SK-N-MC (cell line): ENCODE measurements at regions not wholly inside any gene's neighbourhood (a gene's known extent, or its start where the extent isn't known, plus 50 kb on each side); places are given as distances from the start of the nearest gene placed in this dataset.

Experiments used
- DNase-seq: peaks from one replicate; pipeline ENCODE4 v3.0.0-alpha.2; 2011; ENCODE audit warnings: low read depth, low spot score
- H3K27ac ChIP-seq: fragments of 200-600 bp; sonication (generic); 2 replicates; pipeline ENCODE4 v1.5.1; 2016; ENCODE audit warnings: mixed run types
- H3K36me3 ChIP-seq: fragments of 200-600 bp; sonication (generic); 2 replicates; pipeline ENCODE4 v1.6.1; 2017; ENCODE audit warnings: antibody characterized with exemption, low read length, mixed read lengths; ENCODE audit not compliant: insufficient read depth
- H3K4me3 ChIP-seq: fragments of 200-600 bp; sonication (generic); 2 replicates; pipeline ENCODE4 v1.5.1; 2016
- H3K9ac ChIP-seq: fragments of 200-600 bp; sonication (generic); 2 replicates; pipeline ENCODE4 v1.8.0; 2017; ENCODE audit warnings: mixed run types, mixed read lengths; ENCODE audit not compliant: insufficient read length
- H3K9me3 ChIP-seq: fragments of 200-600 bp; sonication (generic); 2 replicates; pipeline ENCODE4 v1.6.1; 2017; ENCODE audit warnings: low read depth, mild to moderate bottlenecking, antibody characterized with exemption, low read length, moderate library complexity, mixed read lengths
- EZH2 ChIP-seq: fragments of 200-600 bp; sonication (generic); IDR thresholded peaks from one replicate; pipeline ENCODE4 v1.6.1; 2017; ENCODE audit warnings: antibody characterized with exemption
- FOXP2 ChIP-seq: optimal IDR thresholded peaks from 2 replicates; pipeline ENCODE3; 2011; ENCODE audit warnings: mild to moderate bottlenecking, moderate library complexity; ENCODE audit not compliant: insufficient read depth; ENCODE audit errors: extremely low read length, control extremely low read depth
- POLR2AphosphoS5 ChIP-seq: IDR thresholded peaks from 2 replicates; pipeline ENCODE4 v1.6.1; 2012; ENCODE audit warnings: mild to moderate bottlenecking, low read depth, low read length, borderline replicate concordance

DNA sequence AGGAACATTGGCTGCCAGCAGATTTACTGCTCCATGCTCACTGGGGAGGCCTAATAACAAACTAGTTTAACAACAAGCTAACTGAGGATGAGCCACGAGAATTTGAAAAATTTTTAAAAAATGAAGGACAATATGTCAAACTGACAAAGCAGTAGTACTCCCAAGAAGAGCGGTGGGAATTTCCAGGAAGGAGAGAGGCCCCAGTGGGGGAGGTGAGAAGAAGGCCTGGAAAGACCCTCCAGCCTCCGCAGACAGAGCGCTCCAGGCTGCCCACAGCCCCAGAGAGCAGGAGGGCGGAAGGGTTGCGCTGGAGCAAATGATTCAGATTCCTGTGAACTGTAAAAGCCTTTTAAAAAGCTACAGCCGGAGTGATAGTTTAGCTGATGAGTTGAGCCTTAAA, 78.5 kb downstream of the SIPA1L2 start:
- TF ChIP-seq POLR2AphosphoS5 (no peak), EZH2 (no peak), FOXP2 (no peak)
- Histone ChIP-seq H3K9me3 (no peaks in the 10 kb centered on the region), H3K4me3 (no peak overlapping the region)

DNA sequence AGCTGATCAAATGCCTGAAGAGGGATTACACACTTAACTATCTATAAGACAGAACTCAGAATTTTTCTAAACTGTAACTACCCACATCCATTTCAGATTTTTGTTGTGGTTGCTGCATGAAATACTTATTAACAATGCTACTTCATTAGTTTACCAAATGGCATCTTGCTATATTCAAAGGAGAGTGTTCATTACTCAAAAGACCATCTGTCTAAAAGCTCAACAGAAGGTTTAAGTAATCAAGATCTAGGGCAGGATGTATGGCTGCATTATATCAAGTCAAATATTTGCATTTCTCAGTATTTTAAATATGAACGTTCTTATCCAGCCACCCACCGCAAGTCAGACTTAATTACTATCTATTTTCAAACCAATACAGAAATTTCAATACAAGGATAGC, 79.9 kb downstream of the SIPA1L2 start:
- H3K4me3 ChIP-seq: no peak overlapping the region
- TF ChIP-seq FOXP2 (no peak), POLR2AphosphoS5 (no peak), EZH2 (no peak)
- H3K9me3 ChIP-seq: no peaks in the 10 kb centered on the region
- H3K27ac ChIP-seq: no peak overlapping the region
- no peaks in the 10 kb centered on the region for H3K36me3 ChIP-seq
- DNase-seq: no peak
- no peak overlapping the region for H3K9ac ChIP-seq

More for the DNA sequence above, 78.5 kb downstream of the SIPA1L2 start:
- Histone ChIP-seq H3K27ac (no peak overlapping the region), H3K9ac (no peak overlapping the region), H3K36me3 (no peaks in the 10 kb centered on the region)
- DNase-seq: no peak

DNA sequence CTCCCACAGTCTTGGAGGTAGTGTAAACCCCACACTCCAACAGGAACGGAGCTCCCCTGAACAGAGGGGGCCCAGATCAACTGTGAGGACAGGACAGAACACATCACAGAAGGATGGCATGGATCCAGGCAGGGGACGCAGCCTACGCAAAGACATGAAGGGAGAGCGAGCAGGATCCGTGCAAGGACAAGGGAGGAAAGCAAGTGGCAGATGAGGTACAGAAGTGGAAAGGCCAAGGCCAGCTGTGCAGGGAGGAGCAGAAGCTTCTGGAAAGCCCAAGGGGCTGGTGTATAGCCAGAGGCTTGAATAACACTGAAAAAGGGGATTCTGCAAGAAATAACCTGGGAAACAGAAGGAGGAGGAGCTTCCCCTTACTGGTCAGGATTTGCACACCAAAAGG, 81.2 kb downstream of the SIPA1L2 start:
- Histone ChIP-seq H3K9me3 (no peaks in the 10 kb centered on the region), H3K27ac (no peak overlapping the region), H3K4me3 (no peak overlapping the region), H3K9ac (no peak overlapping the region), H3K36me3 (no peaks in the 10 kb centered on the region)
- TF ChIP-seq POLR2AphosphoS5: no peak
- no peak for TF ChIP-seq EZH2
- TF ChIP-seq FOXP2: no peak
- no peak for DNase-seq

DNA sequence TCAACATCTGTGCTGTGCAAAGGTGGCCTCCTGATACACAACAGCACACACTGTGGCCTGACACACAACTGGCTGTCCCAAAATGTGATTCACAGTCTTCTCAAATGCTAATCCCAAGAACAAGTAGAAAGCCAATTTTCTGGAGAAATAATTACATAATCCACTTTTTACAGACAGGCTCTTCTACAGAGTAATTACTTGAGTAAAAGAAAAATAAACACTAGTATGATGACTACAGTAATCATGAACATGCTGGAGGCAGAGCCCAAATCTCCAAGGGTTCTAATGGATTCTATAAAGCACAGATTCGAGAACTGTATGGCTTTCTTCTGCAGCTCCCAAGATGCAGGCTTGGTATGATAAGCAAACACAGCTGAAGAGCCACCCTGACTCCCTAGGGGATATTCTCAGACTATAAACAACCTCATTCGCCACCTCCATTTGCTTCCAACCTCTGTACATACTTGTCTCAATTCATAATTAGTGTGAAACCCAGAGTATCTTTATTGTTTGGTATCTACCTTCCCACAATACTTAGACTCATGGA, 81.9 kb downstream of the SIPA1L2 start:
- Histone ChIP-seq H3K9me3 (no peaks in the 10 kb centered on the region), H3K36me3 (no peaks in the 10 kb centered on the region), H3K9ac (no peak overlapping the region), H3K4me3 (no peak overlapping the region), H3K27ac (no peak overlapping the region)
- TF ChIP-seq POLR2AphosphoS5 (no peak), EZH2 (no peak), FOXP2 (no peak)
- DNase-seq: no peak

DNA sequence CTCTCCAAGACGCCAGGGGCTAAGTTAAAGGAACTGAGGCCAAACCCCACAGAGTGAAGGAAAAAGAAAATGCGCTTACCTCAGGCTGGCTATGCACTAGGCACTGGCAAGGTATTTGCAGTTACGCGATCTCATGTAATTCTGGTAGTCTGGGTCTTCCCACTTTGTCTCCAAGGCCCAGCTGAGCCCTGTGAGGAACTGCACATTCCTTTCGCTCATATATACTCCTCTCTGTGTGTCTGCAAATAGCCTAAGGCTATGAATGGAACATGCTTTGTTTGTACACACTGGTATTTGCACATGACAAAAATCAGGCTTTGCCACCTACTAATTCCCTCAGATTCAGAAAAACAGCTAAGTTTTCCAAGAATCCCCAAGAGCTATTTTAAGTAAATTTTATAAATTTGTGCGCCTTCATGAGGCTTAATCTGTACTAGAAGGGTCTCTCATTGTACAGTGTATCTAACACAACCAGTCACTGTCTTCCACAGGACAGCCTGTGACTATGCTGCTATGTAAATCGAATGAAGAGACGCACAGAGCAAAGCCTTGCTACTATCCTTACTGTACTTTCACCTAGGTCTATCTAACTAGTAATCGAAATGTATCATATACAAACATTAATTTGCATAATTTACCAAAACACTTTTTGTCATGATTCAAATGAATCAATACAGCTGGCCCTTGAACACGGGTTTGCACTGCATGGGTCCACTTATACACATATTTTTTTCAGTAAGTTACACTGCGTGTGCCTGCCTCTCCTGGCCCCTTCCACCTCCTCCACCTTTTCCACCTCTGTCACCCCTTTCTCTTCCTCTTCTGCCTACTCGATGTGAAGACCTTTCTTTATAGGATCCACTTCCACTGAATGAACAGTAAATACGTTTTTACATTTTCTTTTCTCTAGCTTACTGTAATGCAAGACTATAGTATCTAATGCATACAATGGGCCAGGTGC, 87.0 kb downstream of the SIPA1L2 start:
- H3K36me3 ChIP-seq: no peaks in the 10 kb centered on the region
- H3K27ac ChIP-seq: no peak overlapping the region
- H3K9me3 ChIP-seq: no peaks in the 10 kb centered on the region
- H3K4me3 ChIP-seq: no peak overlapping the region
- TF ChIP-seq FOXP2 (no peak), POLR2AphosphoS5 (no peak), EZH2 (no peak)
- H3K9ac ChIP-seq: no peak overlapping the region
- DNase-seq: no peak

DNA sequence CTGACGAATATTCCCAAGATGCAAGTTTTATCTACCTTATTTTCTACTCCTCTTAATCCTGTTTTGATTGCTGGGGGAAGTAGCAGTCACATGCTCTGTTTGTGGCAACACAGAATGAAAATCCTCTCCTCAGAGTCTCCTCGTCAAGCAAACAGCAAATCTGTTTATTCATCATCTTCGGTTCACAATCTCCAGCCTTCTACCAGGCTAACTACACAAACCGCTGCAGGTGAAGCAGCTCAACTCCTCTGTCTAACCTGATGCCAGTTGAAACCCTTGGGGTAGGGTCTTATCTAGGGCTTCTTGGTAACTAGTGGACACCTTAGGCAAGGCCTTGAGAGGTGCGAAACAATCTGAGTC, 91.0 kb downstream of the SIPA1L2 start:
- Histone ChIP-seq H3K27ac (no peak overlapping the region), H3K36me3 (no peaks in the 10 kb centered on the region), H3K9me3 (no peaks in the 10 kb centered on the region), H3K4me3 (no peak overlapping the region), H3K9ac (no peak overlapping the region)
- no peak for TF ChIP-seq POLR2AphosphoS5
- no peak for TF ChIP-seq FOXP2
- no peak for TF ChIP-seq EZH2
- no peak for DNase-seq

DNA sequence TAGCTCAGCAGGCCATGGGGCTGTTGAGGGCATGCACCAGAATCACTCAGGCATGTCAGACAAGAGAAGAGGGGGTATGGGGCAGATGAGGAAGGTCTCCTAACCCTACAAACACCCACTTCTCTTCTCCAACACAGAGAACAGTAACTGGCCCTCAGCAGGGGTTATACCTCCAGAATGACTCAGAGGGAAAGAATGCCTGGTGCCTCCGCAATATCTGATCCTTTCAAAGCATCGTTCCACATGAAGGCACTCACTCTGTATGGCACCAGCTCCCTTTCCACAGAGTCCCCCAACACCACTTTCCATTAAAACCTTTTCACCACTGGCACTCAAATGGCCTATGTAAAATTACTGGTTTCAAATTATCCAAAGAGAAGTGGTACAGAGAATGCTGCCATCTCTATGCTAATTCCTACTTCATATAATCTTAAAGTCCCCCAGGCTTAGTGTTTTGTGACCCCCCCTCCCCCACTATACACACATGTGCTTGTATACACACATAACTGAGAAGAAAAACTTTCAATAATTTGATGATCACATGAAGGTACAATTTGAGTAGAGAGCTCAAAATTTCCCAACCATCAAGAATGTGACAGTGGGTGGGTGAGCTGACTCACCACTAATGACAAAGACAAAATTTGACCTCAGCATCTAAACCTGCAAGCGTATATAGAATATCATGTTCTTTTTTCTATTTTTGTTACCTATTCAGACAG, 91.5 kb downstream of the SIPA1L2 start:
- H3K27ac ChIP-seq: no peak overlapping the region
- TF ChIP-seq EZH2 (no peak), POLR2AphosphoS5 (no peak), FOXP2 (no peak)
- H3K4me3 ChIP-seq: no peak overlapping the region
- H3K36me3 ChIP-seq: no peaks in the 10 kb centered on the region
- no peak overlapping the region for H3K9ac ChIP-seq
- no peak for DNase-seq
- H3K9me3 ChIP-seq: no peaks in the 10 kb centered on the region

DNA sequence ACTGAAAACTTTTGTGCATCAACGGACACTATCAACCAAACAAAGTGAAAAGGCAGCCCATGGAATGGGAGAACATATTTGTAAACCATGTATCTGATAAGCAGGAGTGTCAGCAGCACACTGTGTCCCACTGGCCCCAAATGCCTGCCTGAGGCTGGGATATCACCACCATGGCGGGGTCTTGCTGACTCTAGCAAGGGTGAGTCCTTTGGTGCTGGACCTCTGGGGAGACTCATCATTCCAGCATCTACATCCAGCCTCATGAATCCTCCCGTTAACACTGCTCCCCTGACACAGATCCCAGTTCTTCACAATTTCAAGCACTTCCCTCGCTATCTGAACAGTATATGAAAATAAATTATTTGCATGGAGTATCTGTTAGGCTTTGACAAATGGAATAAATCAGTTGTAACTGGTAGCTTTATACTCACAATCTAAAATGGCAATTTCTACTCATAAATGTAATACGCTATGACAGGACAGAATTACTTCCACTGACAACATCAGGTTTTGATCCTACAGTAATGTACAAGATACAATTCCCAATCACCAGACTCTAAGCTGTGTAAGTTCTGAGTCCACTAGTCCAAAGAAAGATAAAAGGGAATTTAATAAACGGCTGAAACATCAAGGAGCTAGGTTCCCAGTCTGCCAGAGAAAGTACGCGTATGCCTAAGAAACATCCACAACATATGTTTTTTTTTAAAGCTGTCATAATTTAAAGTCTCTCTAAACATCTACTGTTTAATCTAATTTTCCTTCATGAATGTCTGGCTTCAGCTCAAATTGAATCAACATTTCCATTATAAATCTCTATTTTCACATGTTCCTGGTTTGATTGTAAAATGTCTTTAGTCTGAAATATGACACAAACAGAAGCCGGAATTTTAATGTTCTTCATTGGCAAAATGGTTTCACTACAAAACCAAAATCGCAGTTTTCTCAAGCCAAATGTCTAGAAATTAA, 95.1 kb downstream of the SIPA1L2 start:
- TF ChIP-seq EZH2 (no peak), POLR2AphosphoS5 (no peak), FOXP2 (no peak)
- DNase-seq: no peak
- H3K4me3 ChIP-seq: no peak overlapping the region
- no peak overlapping the region for H3K27ac ChIP-seq
- no peaks in the 10 kb centered on the region for H3K36me3 ChIP-seq
- no peaks in the 10 kb centered on the region for H3K9me3 ChIP-seq
- H3K9ac ChIP-seq: no peak overlapping the region
